Fibroblast of skin of right biceps (primary cell): ENCODE measurements at regions not wholly inside any gene's neighbourhood (a gene's known extent, or its start where the extent isn't known, plus 50 kb on each side); places are given as distances from the start of the nearest gene placed in this dataset.
A peak's percentile ranks its signal among the peaks of the same experiment; 100 is the strongest.
"Not testable (repeated sequence)": the region's sequence is repeated elsewhere in the genome, so short reads cannot be mapped to it uniquely, and the experiment has no call there.

ENCODE experiments used
- DNase-seq: peaks from one replicate; pipeline ENCODE4 v3.0.0-alpha.2; 2013

GRCh38 chr13:37986811-37987210, 117.2 kb upstream of the TRPC4 start:
- DNase-seq: no peak

GRCh38 chr13:37985281-37985680, 115.7 kb upstream of the TRPC4 start:
- no peak for DNase-seq

GRCh38 chr13:37984357-37984756, 114.8 kb upstream of the TRPC4 start:
- DNase-seq: no peak

- no peak for DNase-seq
Observed at GRCh38 chr13:37981932-37982331, 112.4 kb upstream of the TRPC4 start.

- no peak for DNase-seq
Observed at GRCh38 chr13:37978680-37979079, 109.1 kb upstream of the TRPC4 start.

- no peak for DNase-seq
Observed at GRCh38 chr13:37968555-37968954, 99.0 kb upstream of the TRPC4 start.

- DNase-seq: no peak
Observed at GRCh38 chr13:37966266-37966665, 96.7 kb upstream of the TRPC4 start.

GRCh38 chr13:37960427-37960826, 90.9 kb upstream of the TRPC4 start:
- DNase-seq: no peak

- DNase-seq: no peak
Observed at GRCh38 chr13:37959284-37959683, 89.7 kb upstream of the TRPC4 start.

GRCh38 chr13:37956536-37956935, 87.0 kb upstream of the TRPC4 start:
- DNase-seq: no peak

GRCh38 chr13:37954597-37954996, 85.0 kb upstream of the TRPC4 start:
- not testable (repeated sequence) for DNase-seq

GRCh38 chr13:37954191-37954590, 84.6 kb upstream of the TRPC4 start:
- DNase-seq: no peak

- DNase-seq: no peak
Observed at GRCh38 chr13:37953696-37954095, 84.1 kb upstream of the TRPC4 start.

GRCh38 chr13:37950016-37950415, 80.4 kb upstream of the TRPC4 start:
- no peak for DNase-seq

- DNase-seq: no peak
Observed at GRCh38 chr13:37947419-37948140, 78.0 kb upstream of the TRPC4 start.

GRCh38 chr13:37945651-37946575, 76.3 kb upstream of the TRPC4 start:
- DNase-seq: no peak

- peak; percentile 6 for DNase-seq
Observed at GRCh38 chr13:37944869-37945442, 75.4 kb upstream of the TRPC4 start.

GRCh38 chr13:37944081-37944868, 74.7 kb upstream of the TRPC4 start:
- DNase-seq: no peak

- no peak for DNase-seq
Observed at GRCh38 chr13:37942929-37943328, 73.4 kb upstream of the TRPC4 start.

GRCh38 chr13:37934339-37935191, 65.0 kb upstream of the TRPC4 start:
- no peak for DNase-seq

- no peak for DNase-seq
Observed at GRCh38 chr13:37929308-37929707, 59.7 kb upstream of the TRPC4 start.

- DNase-seq: no peak
Observed at GRCh38 chr13:37927561-37927960, 58.0 kb upstream of the TRPC4 start.
